ENCODE measurements at regions not wholly inside any gene's neighbourhood (a gene's known extent, or its start where the extent isn't known, plus 50 kb on each side); places are given as distances from the start of the nearest gene placed in this dataset.
"Not testable (repeated sequence)": the region's sequence is repeated elsewhere in the genome, so short reads cannot be mapped to it uniquely, and the experiment has no call there.

- no peaks in the 10 kb centered on the region for H3K27me3 ChIP-seq (ENCODE audit: control insufficient read depth, insufficient read depth, low read length)
- H3K4me3 Mint-ChIP-seq, result no peak overlapping the region
- H3K36me3 ChIP-seq (ENCODE audit: control insufficient read depth, insufficient read depth, low read length), result no peaks in the 10 kb centered on the region
- ATAC-seq (ENCODE audit: low read depth in 2 of 2) (no peak), DNase-seq (no peak)
- H3K27me3 Mint-ChIP-seq, result no peaks in the 10 kb centered on the region
- H3K36me3 Mint-ChIP-seq, result no peaks in the 10 kb centered on the region
- H3K27ac ChIP-seq (ENCODE audit: insufficient read depth, low read length, poor library complexity, severe bottlenecking), result no peak overlapping the region
- no peaks in the 10 kb centered on the region for H3K9me3 ChIP-seq (ENCODE audit: control insufficient read depth in 2 of 2, low read length in 2 of 2)
- H3K4me1 Mint-ChIP-seq, result no peaks in the 10 kb centered on the region
- no peak overlapping the region for H3K27ac Mint-ChIP-seq
- no peak overlapping the region for H3K4me3 ChIP-seq (ENCODE audit: low read depth, low read length)
- H3K4me1 ChIP-seq (ENCODE audit: control insufficient read depth, insufficient read depth, low read length, poor library complexity, severe bottlenecking), result no peaks in the 10 kb centered on the region
- H3K9me3 Mint-ChIP-seq, result peaks cover 0 to 13% (median 1%) of the 10 kb centered on the region in 7 donors
Measured at GRCh38 chr6:97969065-97969464, 686.0 kb upstream of the MMS22L start.

GRCh38 chr6:97977084-97977483 lies 694.1 kb upstream of the MMS22L start:
- H3K4me1 Mint-ChIP-seq, result no peaks in the 10 kb centered on the region
- DNase-seq (no peak), ATAC-seq (ENCODE audit: low read depth in 2 of 2) (no peak)
- H3K4me3 Mint-ChIP-seq, result no peak overlapping the region
- Histone ChIP-seq H3K36me3 (ENCODE audit: control insufficient read depth, insufficient read depth, low read length) (no peaks in the 10 kb centered on the region), H3K27ac (ENCODE audit: insufficient read depth, low read length, poor library complexity, severe bottlenecking) (no peak overlapping the region), H3K27me3 (ENCODE audit: control insufficient read depth, insufficient read depth, low read length) (no peaks in the 10 kb centered on the region), H3K4me3 (ENCODE audit: low read depth, low read length) (no peak overlapping the region), H3K4me1 (ENCODE audit: control insufficient read depth, insufficient read depth, low read length, poor library complexity, severe bottlenecking) (no peaks in the 10 kb centered on the region), H3K9me3 (ENCODE audit: control insufficient read depth in 2 of 2, low read length in 2 of 2) (no peaks in the 10 kb centered on the region)
- H3K9me3 Mint-ChIP-seq, result peaks cover 0 to 4% (median 1%) of the 10 kb centered on the region in 7 donors
- no peaks in the 10 kb centered on the region for H3K36me3 Mint-ChIP-seq
- H3K27ac Mint-ChIP-seq, result no peak overlapping the region
- H3K27me3 Mint-ChIP-seq, result no peaks in the 10 kb centered on the region

GRCh38 chr6:97978855-97979271 lies 695.8 kb upstream of the MMS22L start:
- Histone ChIP-seq H3K4me1 (ENCODE audit: control insufficient read depth, insufficient read depth, low read length, poor library complexity, severe bottlenecking) (no peaks in the 10 kb centered on the region), H3K27ac (ENCODE audit: insufficient read depth, low read length, poor library complexity, severe bottlenecking) (no peak overlapping the region), H3K9me3 (ENCODE audit: control insufficient read depth in 2 of 2, low read length in 2 of 2) (no peaks in the 10 kb centered on the region), H3K27me3 (ENCODE audit: control insufficient read depth, insufficient read depth, low read length) (no peaks in the 10 kb centered on the region), H3K4me3 (ENCODE audit: low read depth, low read length) (no peak overlapping the region), H3K36me3 (ENCODE audit: control insufficient read depth, insufficient read depth, low read length) (no peaks in the 10 kb centered on the region)
- Mint-ChIP-seq H3K27ac (no peak overlapping the region), H3K36me3 (no peaks in the 10 kb centered on the region), H3K9me3 (peaks cover 0 to 4% (median 1%) of the 10 kb centered on the region in 7 donors), H3K4me1 (no peaks in the 10 kb centered on the region), H3K27me3 (no peaks in the 10 kb centered on the region), H3K4me3 (no peak overlapping the region)
- no peak for DNase-seq
- no peak for ATAC-seq (ENCODE audit: low read depth in 2 of 2)

- not testable (repeated sequence) for DNase-seq; H3K9me3 ChIP-seq (ENCODE audit: control insufficient read depth in 2 of 2, low read length in 2 of 2); H3K36me3 ChIP-seq (ENCODE audit: control insufficient read depth, insufficient read depth, low read length); H3K36me3 Mint-ChIP-seq; H3K27me3 ChIP-seq (ENCODE audit: control insufficient read depth, insufficient read depth, low read length); H3K9me3 Mint-ChIP-seq; H3K27ac ChIP-seq (ENCODE audit: insufficient read depth, low read length, poor library complexity, severe bottlenecking); H3K4me1 Mint-ChIP-seq; H3K4me3 ChIP-seq (ENCODE audit: low read depth, low read length); H3K27me3 Mint-ChIP-seq; H3K4me1 ChIP-seq (ENCODE audit: control insufficient read depth, insufficient read depth, low read length, poor library complexity, severe bottlenecking); H3K27ac Mint-ChIP-seq; H3K4me3 Mint-ChIP-seq; ATAC-seq (ENCODE audit: low read depth in 2 of 2)
Measured at GRCh38 chr6:97979285-97979684, 696.3 kb upstream of the MMS22L start.

- Mint-ChIP-seq H3K9me3 (peaks cover 0 to 9% (median 0%) of the 10 kb centered on the region in 7 donors), H3K27me3 (no peaks in the 10 kb centered on the region), H3K4me1 (no peaks in the 10 kb centered on the region), H3K4me3 (no peak overlapping the region), H3K36me3 (no peaks in the 10 kb centered on the region), H3K27ac (no peak overlapping the region)
- ATAC-seq (ENCODE audit: low read depth in 2 of 2), result no peak
- Histone ChIP-seq H3K9me3 (ENCODE audit: control insufficient read depth in 2 of 2, low read length in 2 of 2) (no peaks in the 10 kb centered on the region), H3K27ac (ENCODE audit: insufficient read depth, low read length, poor library complexity, severe bottlenecking) (no peak overlapping the region), H3K27me3 (ENCODE audit: control insufficient read depth, insufficient read depth, low read length) (no peaks in the 10 kb centered on the region), H3K36me3 (ENCODE audit: control insufficient read depth, insufficient read depth, low read length) (no peaks in the 10 kb centered on the region), H3K4me3 (ENCODE audit: low read depth, low read length) (no peak overlapping the region), H3K4me1 (ENCODE audit: control insufficient read depth, insufficient read depth, low read length, poor library complexity, severe bottlenecking) (no peaks in the 10 kb centered on the region)
- DNase-seq, result no peak
Measured at GRCh38 chr6:97989451-97989850, 706.4 kb upstream of the MMS22L start.

GRCh38 chr6:97995158-97995557 lies 712.1 kb upstream of the MMS22L start:
- Mint-ChIP-seq H3K4me3 (no peak overlapping the region), H3K9me3 (peaks cover 0 to 4% (median 0%) of the 10 kb centered on the region in 7 donors), H3K4me1 (no peaks in the 10 kb centered on the region), H3K36me3 (no peaks in the 10 kb centered on the region), H3K27ac (no peak overlapping the region), H3K27me3 (no peaks in the 10 kb centered on the region)
- no peaks in the 10 kb centered on the region for H3K9me3 ChIP-seq (ENCODE audit: control insufficient read depth in 2 of 2, low read length in 2 of 2)
- H3K4me3 ChIP-seq (ENCODE audit: low read depth, low read length), result no peak overlapping the region
- H3K4me1 ChIP-seq (ENCODE audit: control insufficient read depth, insufficient read depth, low read length, poor library complexity, severe bottlenecking), result no peaks in the 10 kb centered on the region
- DNase-seq, result no peak
- no peaks in the 10 kb centered on the region for H3K36me3 ChIP-seq (ENCODE audit: control insufficient read depth, insufficient read depth, low read length)
- no peak for ATAC-seq (ENCODE audit: low read depth in 2 of 2)
- H3K27ac ChIP-seq (ENCODE audit: insufficient read depth, low read length, poor library complexity, severe bottlenecking), result no peak overlapping the region
- H3K27me3 ChIP-seq (ENCODE audit: control insufficient read depth, insufficient read depth, low read length), result no peaks in the 10 kb centered on the region

GRCh38 chr6:98002678-98003077 lies 719.7 kb upstream of the MMS22L start:
- Mint-ChIP-seq H3K9me3 (peaks cover 0 to 9% (median 0%) of the 10 kb centered on the region in 7 donors), H3K27ac (no peak overlapping the region), H3K4me1 (no peaks in the 10 kb centered on the region), H3K4me3 (no peak overlapping the region), H3K27me3 (no peaks in the 10 kb centered on the region), H3K36me3 (no peaks in the 10 kb centered on the region)
- Histone ChIP-seq H3K9me3 (ENCODE audit: control insufficient read depth in 2 of 2, low read length in 2 of 2) (no peaks in the 10 kb centered on the region), H3K27ac (ENCODE audit: insufficient read depth, low read length, poor library complexity, severe bottlenecking) (no peak overlapping the region), H3K36me3 (ENCODE audit: control insufficient read depth, insufficient read depth, low read length) (no peaks in the 10 kb centered on the region), H3K4me1 (ENCODE audit: control insufficient read depth, insufficient read depth, low read length, poor library complexity, severe bottlenecking) (no peaks in the 10 kb centered on the region), H3K27me3 (ENCODE audit: control insufficient read depth, insufficient read depth, low read length) (no peaks in the 10 kb centered on the region), H3K4me3 (ENCODE audit: low read depth, low read length) (no peak overlapping the region)
- DNase-seq (no peak), ATAC-seq (ENCODE audit: low read depth in 2 of 2) (no peak)

- H3K9me3 Mint-ChIP-seq, result peaks cover 0 to 6% (median 4%) of the 10 kb centered on the region in 7 donors
- H3K4me3 ChIP-seq (ENCODE audit: low read depth, low read length), result no peak overlapping the region
- H3K36me3 ChIP-seq (ENCODE audit: control insufficient read depth, insufficient read depth, low read length), result no peaks in the 10 kb centered on the region
- H3K4me1 Mint-ChIP-seq, result no peaks in the 10 kb centered on the region
- no peak overlapping the region for H3K4me3 Mint-ChIP-seq
- no peak overlapping the region for H3K27ac Mint-ChIP-seq
- H3K27ac ChIP-seq (ENCODE audit: insufficient read depth, low read length, poor library complexity, severe bottlenecking), result no peak overlapping the region
- H3K36me3 Mint-ChIP-seq, result no peaks in the 10 kb centered on the region
- H3K4me1 ChIP-seq (ENCODE audit: control insufficient read depth, insufficient read depth, low read length, poor library complexity, severe bottlenecking), result no peaks in the 10 kb centered on the region
- no peak for ATAC-seq (ENCODE audit: low read depth in 2 of 2)
- H3K27me3 ChIP-seq (ENCODE audit: control insufficient read depth, insufficient read depth, low read length), result no peaks in the 10 kb centered on the region
- H3K27me3 Mint-ChIP-seq, result no peaks in the 10 kb centered on the region
- H3K9me3 ChIP-seq (ENCODE audit: control insufficient read depth in 2 of 2, low read length in 2 of 2), result no peaks in the 10 kb centered on the region
- DNase-seq, result no peak
Measured at GRCh38 chr6:98014442-98015201, 731.6 kb upstream of the MMS22L start.

Data from CD4-positive, CD25-positive, alpha-beta regulatory T cell (primary cell).